Subcutaneous abdominal adipose tissue (tissue), 5 donors: ENCODE measurements at regions not wholly inside any gene's neighbourhood (a gene's known extent, or its start where the extent isn't known, plus 50 kb on each side); places are given as distances from the start of the nearest gene placed in this dataset.
"Not testable (repeated sequence)": the region's sequence is repeated elsewhere in the genome, so short reads cannot be mapped to it uniquely, and the experiment has no call there.

Experiments
- H3K27ac ChIP-seq: one replicate; pipeline ENCODE4 v1.7.0; 2013; ENCODE audit warnings: low read depth, mild to moderate bottlenecking, inconsistent platforms, low read length, moderate library complexity
- H3K27me3 ChIP-seq, 5 donors: one replicate each; pipeline ENCODE4 v1.7.0; 2013; ENCODE audit warnings: low read length in 5 of 5, inconsistent platforms in 1 of 5; ENCODE audit not compliant: control insufficient read depth in 5 of 5, insufficient read depth in 4 of 5
- H3K36me3 ChIP-seq, 5 donors: one replicate each; pipeline ENCODE4 v1.7.0; 2013; ENCODE audit warnings: low read length in 5 of 5; ENCODE audit not compliant: control insufficient read depth in 5 of 5, insufficient read depth in 5 of 5
- H3K4me1 ChIP-seq, 5 donors: one replicate each; pipeline ENCODE4 v1.7.0; 2013; ENCODE audit warnings: low read length in 5 of 5, mild to moderate bottlenecking in 3 of 5, moderate library complexity in 1 of 5; ENCODE audit not compliant: control insufficient read depth in 5 of 5, insufficient read depth in 5 of 5
- H3K4me3 ChIP-seq, 5 donors: one replicate each; pipeline ENCODE4 v1.7.0; 2013; ENCODE audit warnings: low read length in 5 of 5, low read depth in 1 of 5
- H3K9ac ChIP-seq, 5 donors: one replicate each; pipeline ENCODE4 v1.7.0; 2013; ENCODE audit warnings: low read length in 5 of 5, mild to moderate bottlenecking in 4 of 5, moderate library complexity in 3 of 5
- H3K9me3 ChIP-seq, 5 donors: one replicate each; pipeline ENCODE4 v1.7.0; 2013; ENCODE audit warnings: low read length in 5 of 5; ENCODE audit not compliant: control insufficient read depth in 5 of 5
- donor health status: healthy.
- donor health status: healthy.
- donor health status: healthy.
- donor health status: healthy.
- donor health status: healthy.

DNA sequence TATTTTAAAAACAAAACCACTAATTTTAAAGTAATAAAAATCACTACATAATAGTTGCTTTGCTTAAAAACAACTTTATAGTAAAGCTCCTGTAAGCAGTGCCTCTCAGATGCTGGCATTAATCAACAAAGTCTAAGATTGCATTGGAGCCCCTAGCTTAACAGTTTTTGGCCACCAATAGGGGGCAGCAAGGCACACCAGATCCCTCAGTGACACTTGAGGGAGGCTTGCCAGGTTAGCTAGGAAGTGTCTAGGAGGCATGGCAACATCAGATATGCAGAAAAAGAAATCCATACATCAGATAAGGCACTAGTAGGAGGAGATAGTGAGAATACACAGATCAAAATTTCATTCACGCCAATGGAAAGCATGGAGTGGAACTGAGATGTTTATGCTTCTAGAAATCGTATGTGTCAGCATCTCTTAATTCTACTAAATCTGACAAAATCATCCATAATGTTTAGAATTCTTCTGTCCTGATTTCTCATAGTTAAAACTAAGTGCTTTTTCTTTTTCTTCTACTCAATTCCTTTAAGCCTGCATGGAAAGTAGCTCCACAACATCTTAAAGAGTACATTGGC, 73.6 kb upstream of the PAM start:
- Histone ChIP-seq H3K36me3 (no peaks in the 10 kb centered on the region), H3K27me3 (no peaks in the 10 kb centered on the region), H3K4me1 (no peaks in the 10 kb centered on the region), H3K4me3 (no peak overlapping the region), H3K9me3 (no peaks in the 10 kb centered on the region), H3K27ac (no peak overlapping the region), H3K9ac (no peak overlapping the region)

DNA sequence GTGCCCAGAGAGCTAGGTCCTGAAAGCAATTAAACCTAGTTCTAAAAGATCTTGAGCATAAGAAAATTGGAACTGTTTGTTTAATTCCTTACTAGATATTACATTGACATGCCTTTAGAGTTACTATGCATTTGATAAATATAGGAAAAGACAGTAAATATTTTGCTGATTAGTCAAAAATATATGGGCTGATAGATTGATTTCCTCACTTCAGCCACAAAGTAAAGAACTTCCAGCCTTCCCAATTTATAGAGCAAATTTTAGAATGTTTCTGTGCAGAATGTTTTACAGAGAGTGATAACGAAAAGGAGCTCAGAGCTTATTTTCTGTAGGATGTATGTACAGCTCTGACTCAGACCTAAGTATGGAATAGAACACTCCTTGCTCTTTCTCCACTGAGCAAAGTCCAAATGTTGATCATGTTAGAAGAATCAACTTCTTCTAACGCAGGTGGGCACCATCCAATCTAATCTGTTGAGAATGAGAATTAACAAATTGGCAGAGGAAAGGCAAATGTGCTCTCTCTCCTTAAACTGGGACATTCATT, 72.9 kb upstream of the PAM start:
- Histone ChIP-seq H3K27ac (no peak overlapping the region), H3K4me3 (no peak overlapping the region), H3K9me3 (no peaks in the 10 kb centered on the region), H3K36me3 (no peaks in the 10 kb centered on the region), H3K9ac (no peak overlapping the region), H3K27me3 (no peaks in the 10 kb centered on the region), H3K4me1 (no peaks in the 10 kb centered on the region)

- not testable (repeated sequence) for H3K27me3 ChIP-seq, H3K36me3 ChIP-seq, H3K27ac ChIP-seq, H3K4me3 ChIP-seq, H3K9me3 ChIP-seq, H3K9ac ChIP-seq
- peaks cover 0 to 15% (median 7%) of the 10 kb centered on the region in 5 donors for H3K4me1 ChIP-seq
Measured at GRCh38 chr5:102688076-102688475, 67.0 kb upstream of the PAM start.

- not testable (repeated sequence) for H3K36me3 ChIP-seq, H3K9ac ChIP-seq, H3K27me3 ChIP-seq, H3K9me3 ChIP-seq, H3K27ac ChIP-seq, H3K4me3 ChIP-seq
- H3K4me1 ChIP-seq: peaks cover 0 to 17% (median 7%) of the 10 kb centered on the region in 5 donors
Measured at GRCh38 chr5:102688581-102689342, 66.3 kb upstream of the PAM start.

GRCh38 chr5:102690910-102691309, 64.2 kb upstream of the PAM start:
- Histone ChIP-seq H3K4me1 (peaks cover 0 to 29% (median 13%) of the 10 kb centered on the region in 5 donors), H3K4me3 (no peak overlapping the region), H3K36me3 (no peaks in the 10 kb centered on the region), H3K9ac (no peak overlapping the region), H3K27ac (no peak overlapping the region), H3K27me3 (no peaks in the 10 kb centered on the region), H3K9me3 (no peaks in the 10 kb centered on the region)

DNA sequence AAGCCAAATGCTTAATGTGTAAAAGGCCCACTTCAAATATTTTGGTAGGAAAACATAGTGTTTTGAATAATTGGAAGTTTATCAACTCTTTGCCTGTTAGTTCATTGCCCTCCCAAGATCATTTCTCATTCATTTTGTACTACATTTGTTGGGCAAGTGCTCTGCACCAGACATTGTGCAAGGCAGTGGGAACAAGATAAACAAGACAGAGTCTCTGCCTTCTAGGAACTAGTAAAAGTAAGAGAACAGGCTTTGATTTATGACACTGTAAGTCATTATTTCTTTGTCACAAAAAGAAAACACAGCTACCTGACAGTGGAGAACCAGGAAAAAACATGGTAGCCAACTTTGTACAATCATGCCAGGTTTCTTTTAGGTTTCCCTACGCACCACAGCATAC, 63.7 kb upstream of the PAM start:
- H3K9ac ChIP-seq: no peak overlapping the region
- no peak overlapping the region for H3K4me3 ChIP-seq
- H3K36me3 ChIP-seq: no peaks in the 10 kb centered on the region
- H3K27ac ChIP-seq: no peak overlapping the region
- H3K4me1 ChIP-seq: peaks cover 0 to 29% (median 13%) of the 10 kb centered on the region in 5 donors
- H3K27me3 ChIP-seq: no peaks in the 10 kb centered on the region
- no peaks in the 10 kb centered on the region for H3K9me3 ChIP-seq

- Histone ChIP-seq H3K9ac (no peak overlapping the region), H3K36me3 (no peaks in the 10 kb centered on the region), H3K4me1 (no peaks in the 10 kb centered on the region), H3K4me3 (no peak overlapping the region), H3K27me3 (no peaks in the 10 kb centered on the region), H3K27ac (no peak overlapping the region), H3K9me3 (no peaks in the 10 kb centered on the region)
Measured at GRCh38 chr5:102700120-102700831, 54.8 kb upstream of the PAM start.

GRCh38 chr5:102700916-102701315, 54.2 kb upstream of the PAM start:
- H3K36me3 ChIP-seq: no peaks in the 10 kb centered on the region
- no peaks in the 10 kb centered on the region for H3K27me3 ChIP-seq
- H3K4me1 ChIP-seq: no peaks in the 10 kb centered on the region
- no peaks in the 10 kb centered on the region for H3K9me3 ChIP-seq
- H3K27ac ChIP-seq: no peak overlapping the region
- H3K4me3 ChIP-seq: no peak overlapping the region
- no peak overlapping the region for H3K9ac ChIP-seq

DNA sequence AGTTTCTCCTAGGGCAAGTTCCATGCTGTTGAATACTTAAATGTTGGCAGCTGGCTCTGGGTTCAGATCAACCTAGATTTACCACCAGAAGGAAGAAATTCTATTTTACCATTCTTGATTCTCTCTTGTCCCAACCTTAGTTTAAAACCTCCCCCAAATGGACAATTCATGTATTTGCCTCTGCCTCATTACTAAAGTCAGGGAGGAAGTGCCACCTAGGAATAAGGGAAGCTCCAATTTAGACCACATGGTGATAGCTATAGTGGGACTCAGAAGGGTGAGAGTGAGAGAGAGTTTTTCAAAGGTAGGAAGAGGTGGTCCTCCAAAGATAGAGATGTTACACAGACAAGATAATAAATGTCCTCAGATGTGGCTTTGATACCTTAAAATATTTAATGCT, 53.4 kb upstream of the PAM start:
- no peaks in the 10 kb centered on the region for H3K36me3 ChIP-seq
- H3K27ac ChIP-seq: no peak overlapping the region
- no peaks in the 10 kb centered on the region for H3K27me3 ChIP-seq
- H3K9me3 ChIP-seq: no peaks in the 10 kb centered on the region
- H3K4me3 ChIP-seq: no peak overlapping the region
- H3K4me1 ChIP-seq: no peaks in the 10 kb centered on the region
- H3K9ac ChIP-seq: no peak overlapping the region
